Upper lobe of right lung (tissue), 1 donor: ENCODE measurements at regions not wholly inside any gene's neighbourhood (a gene's known extent, or its start where the extent isn't known, plus 50 kb on each side); places are given as distances from the start of the nearest gene placed in this dataset.

Experiments
- ATAC-seq: fragments of 200-7000 bp; cut with Tn5 transposase; one replicate; pipeline ENCODE4 v1.9.1; 2020; ENCODE audit warnings: mild to moderate bottlenecking, moderate library complexity
- DNase-seq: peaks from one replicate; pipeline ENCODE4 v3.0.0-alpha.2; 2020
- H3K27ac ChIP-seq: fragments of 200-600 bp; one replicate; pipeline ENCODE4 v1.8.0; 2022
- H3K27me3 ChIP-seq: fragments of 200-600 bp; one replicate; pipeline ENCODE4 v1.8.0; 2022; ENCODE audit warnings: mild to moderate bottlenecking
- H3K36me3 ChIP-seq: fragments of 200-600 bp; one replicate; pipeline ENCODE4 v1.8.0; 2022
- H3K4me1 ChIP-seq: fragments of 200-600 bp; one replicate; pipeline ENCODE4 v1.8.0; 2022
- H3K4me3 ChIP-seq: fragments of 200-600 bp; one replicate; pipeline ENCODE4 v1.8.0; 2022; ENCODE audit warnings: mild to moderate bottlenecking
- H3K9me3 ChIP-seq: fragments of 200-600 bp; one replicate; pipeline ENCODE4 v1.8.0; 2022
- intact Hi-C: fragments of 100-400 bp; cut with DNase I; formaldehyde crosslinking; loops from one replicate; pipeline ENCODE4 v1.11.0; 2022
- TF ChIP-seq, protein P1 (sequence below): fragments of 200-600 bp; IDR thresholded peaks from one replicate; pipeline ENCODE4 v1.8.0; 2022; ENCODE audit warnings: antibody characterized with exemption
- donor health status: DM: no; HTN: yes; CAD: no; lungs with severe emphysema.

DNA sequence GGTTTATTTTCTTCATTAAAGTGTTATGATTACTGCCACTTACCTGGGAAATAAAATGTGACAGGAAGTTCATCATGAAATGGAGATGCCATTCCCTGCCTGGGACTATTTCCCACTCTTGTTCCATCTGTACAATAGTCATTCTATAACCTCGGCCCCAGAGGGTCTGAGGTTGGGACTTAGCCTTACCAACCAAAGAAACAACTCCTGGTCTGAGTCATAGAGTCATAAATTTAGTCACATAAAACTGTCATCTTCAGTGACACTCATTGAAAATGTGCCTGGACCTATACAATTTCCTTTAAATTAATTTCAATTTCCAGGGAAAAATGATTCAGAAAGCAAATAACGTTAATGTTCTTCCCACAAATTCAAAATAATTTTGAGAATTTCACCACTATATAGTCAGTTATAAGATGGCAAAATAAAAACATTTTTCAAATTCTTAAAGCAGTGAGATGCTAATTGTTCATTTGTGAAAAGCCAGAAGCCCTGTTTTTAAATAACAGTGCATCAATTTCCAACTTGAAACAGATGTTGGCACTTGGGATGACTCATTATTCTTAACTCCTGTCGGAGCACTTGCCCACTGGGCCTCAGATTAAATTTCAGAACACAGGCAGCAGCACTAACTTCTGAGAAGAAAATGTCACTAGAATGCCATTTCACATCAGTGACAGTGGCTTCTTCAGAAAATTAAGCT lies 201.2 kb upstream of the SMLR1 start:
- no peak overlapping the region for H3K4me3 ChIP-seq
- H3K4me1 ChIP-seq, result no peaks in the 10 kb centered on the region
- no peaks in the 10 kb centered on the region for H3K9me3 ChIP-seq
- DNase-seq (no peak), ATAC-seq (no peak)
- TF ChIP-seq, protein P1, sequence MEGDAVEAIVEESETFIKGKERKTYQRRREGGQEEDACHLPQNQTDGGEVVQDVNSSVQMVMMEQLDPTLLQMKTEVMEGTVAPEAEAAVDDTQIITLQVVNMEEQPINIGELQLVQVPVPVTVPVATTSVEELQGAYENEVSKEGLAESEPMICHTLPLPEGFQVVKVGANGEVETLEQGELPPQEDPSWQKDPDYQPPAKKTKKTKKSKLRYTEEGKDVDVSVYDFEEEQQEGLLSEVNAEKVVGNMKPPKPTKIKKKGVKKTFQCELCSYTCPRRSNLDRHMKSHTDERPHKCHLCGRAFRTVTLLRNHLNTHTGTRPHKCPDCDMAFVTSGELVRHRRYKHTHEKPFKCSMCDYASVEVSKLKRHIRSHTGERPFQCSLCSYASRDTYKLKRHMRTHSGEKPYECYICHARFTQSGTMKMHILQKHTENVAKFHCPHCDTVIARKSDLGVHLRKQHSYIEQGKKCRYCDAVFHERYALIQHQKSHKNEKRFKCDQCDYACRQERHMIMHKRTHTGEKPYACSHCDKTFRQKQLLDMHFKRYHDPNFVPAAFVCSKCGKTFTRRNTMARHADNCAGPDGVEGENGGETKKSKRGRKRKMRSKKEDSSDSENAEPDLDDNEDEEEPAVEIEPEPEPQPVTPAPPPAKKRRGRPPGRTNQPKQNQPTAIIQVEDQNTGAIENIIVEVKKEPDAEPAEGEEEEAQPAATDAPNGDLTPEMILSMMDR, result no peak
- intact Hi-C loops, result no loop called here
- no peak overlapping the region for H3K27ac ChIP-seq
- no peaks in the 10 kb centered on the region for H3K36me3 ChIP-seq
- H3K27me3 ChIP-seq, result no peaks in the 10 kb centered on the region

DNA sequence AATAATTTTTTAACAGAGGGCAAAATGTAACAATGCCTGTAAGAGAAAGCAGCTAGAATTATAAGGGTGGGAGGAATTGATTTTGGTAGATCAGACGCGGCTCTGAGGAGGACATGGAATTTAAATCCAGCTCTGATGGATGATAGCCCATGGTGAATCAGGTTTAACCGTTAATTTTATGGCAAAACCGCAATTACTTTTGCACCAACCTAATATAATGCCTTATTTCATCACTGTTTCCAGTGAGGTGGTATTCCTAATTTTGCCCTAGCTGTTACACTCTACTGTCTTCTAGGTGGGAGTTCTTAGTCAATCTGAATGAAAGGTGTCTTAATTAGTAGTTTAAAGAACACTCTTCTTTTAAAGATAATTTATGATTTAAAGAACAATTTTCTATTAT lies 198.3 kb upstream of the SMLR1 start:
- Histone ChIP-seq H3K4me1 (no peaks in the 10 kb centered on the region), H3K4me3 (no peak overlapping the region), H3K9me3 (no peaks in the 10 kb centered on the region), H3K36me3 (no peaks in the 10 kb centered on the region), H3K27ac (no peak overlapping the region), H3K27me3 (no peaks in the 10 kb centered on the region)
- DNase-seq, result no peak
- TF ChIP-seq, protein P1, result no peak
- no peak for ATAC-seq
- intact Hi-C loops, result no loop called here

DNA sequence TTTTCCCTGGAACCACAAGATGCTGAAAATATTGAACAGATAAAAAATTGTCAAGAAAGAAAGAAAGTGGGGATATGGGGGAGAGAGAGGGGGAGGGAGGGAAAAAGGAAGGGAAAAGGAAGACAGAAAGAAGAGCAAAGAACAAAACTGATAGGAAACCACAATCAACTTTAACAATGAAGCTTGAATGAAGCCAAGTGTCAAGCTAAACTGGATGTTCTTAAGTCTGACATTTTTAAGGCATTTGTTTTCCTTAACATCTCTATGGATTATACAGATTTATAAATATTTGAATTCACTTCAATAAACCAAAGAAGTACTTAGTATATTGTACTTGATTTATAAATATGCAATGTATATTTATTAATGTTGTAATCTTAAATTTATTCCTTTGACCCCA lies 197.6 kb upstream of the SMLR1 start:
- Histone ChIP-seq H3K9me3 (no peaks in the 10 kb centered on the region), H3K4me3 (no peak overlapping the region), H3K27ac (no peak overlapping the region), H3K36me3 (no peaks in the 10 kb centered on the region), H3K27me3 (no peaks in the 10 kb centered on the region), H3K4me1 (no peaks in the 10 kb centered on the region)
- intact Hi-C loops, result no loop called here
- ATAC-seq (no peak), DNase-seq (no peak)
- TF ChIP-seq, protein P1, result no peak

DNA sequence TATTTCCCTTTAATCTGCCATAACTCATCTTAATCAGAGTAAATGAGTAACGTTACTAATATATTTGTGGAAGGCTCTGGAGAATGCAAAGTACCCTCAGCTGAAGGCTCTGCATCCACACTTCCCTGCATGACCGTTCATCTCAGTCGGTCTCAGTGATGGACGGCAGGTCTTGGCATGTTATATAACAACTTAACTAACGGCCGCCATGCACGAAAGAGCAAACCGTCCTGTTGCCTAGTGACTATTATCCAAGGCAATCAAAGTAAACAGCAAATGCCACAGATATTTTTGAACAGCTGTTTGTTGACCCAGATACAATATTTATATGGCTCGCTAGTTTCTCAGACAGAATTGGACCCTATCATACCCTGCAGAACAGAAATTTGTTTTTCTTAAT lies 194.9 kb upstream of the SMLR1 start:
- H3K36me3 ChIP-seq, result no peaks in the 10 kb centered on the region
- H3K27ac ChIP-seq, result no peak overlapping the region
- TF ChIP-seq, protein P1, result no peak
- intact Hi-C loops, result no loop called here
- ATAC-seq, result no peak
- DNase-seq, result no peak
- H3K4me1 ChIP-seq, result no peaks in the 10 kb centered on the region
- H3K9me3 ChIP-seq, result no peaks in the 10 kb centered on the region
- H3K27me3 ChIP-seq, result no peaks in the 10 kb centered on the region
- no peak overlapping the region for H3K4me3 ChIP-seq

DNA sequence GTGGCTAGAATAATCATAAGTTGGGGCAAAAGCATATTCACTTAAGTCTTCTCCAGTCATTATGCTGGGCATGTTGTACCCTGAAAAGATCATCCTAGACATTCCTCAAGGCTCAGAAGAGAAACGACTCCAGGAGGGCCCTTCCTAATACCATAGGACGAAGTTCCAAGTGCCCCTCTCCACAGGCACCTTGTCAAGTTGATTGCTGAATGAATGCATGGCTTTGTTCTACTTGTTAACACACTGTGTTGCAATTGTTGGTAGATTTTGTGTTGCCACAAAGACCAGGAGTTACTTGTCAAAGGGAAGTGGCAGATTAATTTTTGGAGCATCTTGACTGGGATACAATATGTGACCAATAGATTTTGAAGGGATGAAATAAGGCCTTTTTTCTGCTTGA lies 194.3 kb upstream of the SMLR1 start:
- Histone ChIP-seq H3K4me3 (no peak overlapping the region), H3K27me3 (no peaks in the 10 kb centered on the region), H3K36me3 (no peaks in the 10 kb centered on the region), H3K27ac (no peak overlapping the region), H3K9me3 (no peaks in the 10 kb centered on the region), H3K4me1 (no peaks in the 10 kb centered on the region)
- intact Hi-C loops, result no loop called here
- no peak for DNase-seq
- ATAC-seq, result no peak
- TF ChIP-seq, protein P1, result no peak

DNA sequence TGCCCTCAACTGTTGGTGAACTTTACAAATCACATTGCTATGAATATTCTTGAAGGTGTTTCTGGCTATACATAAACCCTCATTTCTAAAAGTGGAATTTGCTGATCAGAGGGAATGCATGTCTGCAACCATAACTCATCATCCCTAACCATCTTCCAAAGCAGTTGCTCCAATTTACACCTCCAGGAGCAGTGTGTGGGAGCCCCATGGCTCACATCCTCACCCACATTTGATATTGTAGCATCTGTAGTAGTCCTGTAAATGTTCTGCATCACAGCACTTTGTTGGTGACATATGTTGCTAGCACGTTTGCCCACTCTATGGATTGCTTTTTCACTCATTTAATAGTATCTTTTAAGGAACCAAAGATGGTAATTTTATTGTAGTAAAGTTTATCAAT lies 183.8 kb upstream of the SMLR1 start:
- intact Hi-C loops, result no loop called here
- DNase-seq (no peak), ATAC-seq (no peak)
- H3K4me1 ChIP-seq, result peaks cover 3% of the 10 kb centered on the region
- H3K36me3 ChIP-seq, result no peaks in the 10 kb centered on the region
- no peak overlapping the region for H3K4me3 ChIP-seq
- no peaks in the 10 kb centered on the region for H3K27me3 ChIP-seq
- H3K27ac ChIP-seq, result no peak overlapping the region
- TF ChIP-seq, protein P1, result no peak
- H3K9me3 ChIP-seq, result peaks cover 7% of the 10 kb centered on the region
